Thyroid gland (tissue), 4 donors: ENCODE measurements at regions not wholly inside any gene's neighbourhood (a gene's known extent, or its start where the extent isn't known, plus 50 kb on each side); places are given as distances from the start of the nearest gene placed in this dataset.

Source experiments
- DNase-seq, 2 donors: peaks; one replicate each; pipeline ENCODE4 v3.0.0-alpha.2; 2019
- H3K27ac ChIP-seq, 3 donors: fragments of 200-600 bp; sonication (generic); 1 replicate in 2 of 3; 2 replicates in 1 of 3; pipeline ENCODE4 v1.5.1; 2016 to 2019; ENCODE audit warnings: mild to moderate bottlenecking in 1 of 3, moderate library complexity in 1 of 3
- H3K27me3 ChIP-seq: fragments of 200-600 bp; sonication (generic); one replicate; pipeline ENCODE4 v1.5.1; 2019
- H3K36me3 ChIP-seq, 2 donors: fragments of 200-600 bp; sonication (generic); one replicate each; pipeline ENCODE4 v1.5.1; 2016 to 2019
- H3K4me1 ChIP-seq, 2 donors: fragments of 200-600 bp; sonication (generic); one replicate each; pipeline ENCODE4 v1.5.1; 2017 to 2019
- H3K4me3 ChIP-seq, 3 donors: fragments of 200-600 bp; sonication (generic); replicated peaks in 1 of 3; 1 replicate in 2 of 3; 2 replicates in 1 of 3; pipeline ENCODE4 v1.5.1; 2016; ENCODE audit warnings: mild to moderate bottlenecking in 1 of 3
- H3K9me3 ChIP-seq: fragments of 200-600 bp; sonication (generic); one replicate; pipeline ENCODE4 v1.5.1; 2017
- CTCF ChIP-seq, 6 experiments: fragments of 200-600 bp in 3 of 6; fragments of 450-650 bp in 3 of 6; sonication (generic) in 3 of 6; IDR thresholded peaks; one replicate each; pipeline ENCODE4 v1.5.1; 2016 to 2019; ENCODE audit warnings: antibody characterized with exemption in 6 of 6, mild to moderate bottlenecking in 2 of 6, inconsistent platforms in 1 of 6, moderate library complexity in 1 of 6
- POLR2A ChIP-seq, 2 donors: fragments of 450-650 bp; IDR thresholded peaks; one replicate each; pipeline ENCODE4 v1.6.1; 2017; ENCODE audit warnings: antibody characterized with exemption in 2 of 2, mild to moderate bottlenecking in 2 of 2, moderate library complexity in 1 of 2
- WGBS, 2 donors: methylation state at CpG; one replicate each; pipeline ENCODE4 v1.1.5; 2017; 5-methylcytosine and 5-hydroxymethylcytosine counted together
- intact Hi-C: fragments of 100-400 bp; cut with DNase I; formaldehyde crosslinking; loops from one replicate; pipeline ENCODE4 v1.15.1; 2023

- Histone ChIP-seq H3K4me3 (no peak overlapping the region), H3K27me3 (no peaks in the 10 kb centered on the region), H3K9me3 (no peaks in the 10 kb centered on the region), H3K4me1 (no peaks in the 10 kb centered on the region), H3K36me3 (no peaks in the 10 kb centered on the region), H3K27ac (no peak overlapping the region)
- no peak for DNase-seq
- 81 to 87% methylated on average over 4 of the region's 4 CpGs for WGBS, 2 donors
- intact Hi-C loops: no loop called here
- no peak for TF ChIP-seq CTCF (IDR thresholded peaks at IDR 0.05)
- no peak for TF ChIP-seq POLR2A (IDR thresholded peaks at IDR 0.05)
Measured at GRCh38 chr2:66827851-66828250, 392.9 kb downstream of the MEIS1 start.

GRCh38 chr2:66828876-66829275 is 394.0 kb downstream of the MEIS1 start:
- H3K36me3 ChIP-seq: no peaks in the 10 kb centered on the region
- no peak for DNase-seq
- no peak overlapping the region for H3K4me3 ChIP-seq
- WGBS, 2 donors: 83 to 88% methylated on average over 3 of the region's 3 CpGs
- H3K4me1 ChIP-seq: no peaks in the 10 kb centered on the region
- TF ChIP-seq CTCF (IDR thresholded peaks at IDR 0.05): no peak
- TF ChIP-seq POLR2A (IDR thresholded peaks at IDR 0.05): no peak
- intact Hi-C loops: no loop called here
- no peaks in the 10 kb centered on the region for H3K27me3 ChIP-seq
- no peaks in the 10 kb centered on the region for H3K9me3 ChIP-seq
- H3K27ac ChIP-seq: no peak overlapping the region

- Histone ChIP-seq H3K27ac (no peak overlapping the region), H3K27me3 (no peaks in the 10 kb centered on the region), H3K4me1 (no peaks in the 10 kb centered on the region), H3K4me3 (no peak overlapping the region), H3K36me3 (no peaks in the 10 kb centered on the region), H3K9me3 (no peaks in the 10 kb centered on the region)
- intact Hi-C loops: no loop called here
- no peak for TF ChIP-seq CTCF (IDR thresholded peaks at IDR 0.05)
- TF ChIP-seq POLR2A (IDR thresholded peaks at IDR 0.05): no peak
- DNase-seq: no peak
- WGBS, 2 donors: 48 to 58% methylated on average over 3 of the region's 3 CpGs
Measured at GRCh38 chr2:66830881-66831280, 396.0 kb downstream of the MEIS1 start.

GRCh38 chr2:66832646-66833435 is 397.9 kb downstream of the MEIS1 start:
- WGBS, 2 donors: 65 to 76% methylated on average over 4 of the region's 4 CpGs
- Histone ChIP-seq H3K27ac (no peak overlapping the region), H3K36me3 (no peaks in the 10 kb centered on the region), H3K27me3 (no peaks in the 10 kb centered on the region), H3K4me3 (no peak overlapping the region), H3K9me3 (no peaks in the 10 kb centered on the region), H3K4me1 (no peaks in the 10 kb centered on the region)
- intact Hi-C loops: no loop called here
- TF ChIP-seq CTCF (IDR thresholded peaks at IDR 0.05) (no peak), POLR2A (IDR thresholded peaks at IDR 0.05) (no peak)
- no peak for DNase-seq

- Histone ChIP-seq H3K4me3 (no peak overlapping the region), H3K9me3 (no peaks in the 10 kb centered on the region), H3K27me3 (no peaks in the 10 kb centered on the region), H3K36me3 (no peaks in the 10 kb centered on the region), H3K4me1 (no peaks in the 10 kb centered on the region), H3K27ac (no peak overlapping the region)
- WGBS, 2 donors: 91 to 93% methylated on average over 4 of the region's 4 CpGs
- intact Hi-C loops: no loop called here
- TF ChIP-seq CTCF (IDR thresholded peaks at IDR 0.05) (no peak), POLR2A (IDR thresholded peaks at IDR 0.05) (no peak)
- DNase-seq: no peak
Measured at GRCh38 chr2:66834859-66835258, 399.9 kb downstream of the MEIS1 start.
